ENCODE measurements at regions not wholly inside any gene's neighbourhood (a gene's known extent, or its start where the extent isn't known, plus 50 kb on each side); places are given as distances from the start of the nearest gene placed in this dataset.

DNA sequence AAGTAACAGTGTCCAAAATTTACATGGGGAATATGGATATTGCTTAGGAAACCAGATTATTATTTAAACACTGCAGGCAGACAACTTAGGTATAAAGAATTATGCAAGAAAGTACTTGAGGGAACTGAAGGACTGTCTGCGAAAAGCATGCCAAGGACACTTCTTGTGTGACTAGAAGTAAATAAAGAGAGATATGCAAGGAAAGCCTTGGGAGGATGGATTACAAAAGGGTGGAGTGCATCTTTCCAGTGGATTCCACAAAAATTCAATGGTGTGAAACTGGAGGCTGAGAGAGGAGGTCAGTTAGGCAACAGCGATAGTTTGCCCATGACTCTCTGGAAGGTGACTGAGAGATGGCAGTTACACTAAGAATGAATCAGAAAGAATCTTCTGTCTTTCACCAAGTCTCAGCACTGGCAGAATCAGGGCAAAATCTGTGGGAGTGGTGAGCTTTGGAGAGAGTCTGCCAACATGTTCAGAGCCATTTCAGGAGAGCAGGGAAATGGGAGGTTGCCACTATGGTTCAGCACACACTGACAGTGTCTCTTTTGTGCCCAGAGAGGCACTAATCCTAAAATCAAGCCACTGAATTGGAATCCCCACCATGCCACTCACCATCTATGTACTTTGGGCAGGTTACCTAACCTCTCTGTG, 331.6 kb downstream of the BMPER start:
- DNase-seq (no peak), ATAC-seq (no peak)
- no peaks in the 10 kb centered on the region for H3K27me3 Mint-ChIP-seq (ENCODE audit: low read depth)
- no peaks in the 10 kb centered on the region for H3K9me3 Mint-ChIP-seq (ENCODE audit: insufficient read depth)
- H3K27ac Mint-ChIP-seq: no peak overlapping the region
- H3K4me1 Mint-ChIP-seq (ENCODE audit: low read depth): no peaks in the 10 kb centered on the region
- POLR2A ChIA-PET: no interaction called here
- no peaks in the 10 kb centered on the region for H3K36me3 Mint-ChIP-seq (ENCODE audit: low read depth)
- H3K4me3 Mint-ChIP-seq: no peak overlapping the region
- CTCF ChIA-PET: no interaction called here

DNA sequence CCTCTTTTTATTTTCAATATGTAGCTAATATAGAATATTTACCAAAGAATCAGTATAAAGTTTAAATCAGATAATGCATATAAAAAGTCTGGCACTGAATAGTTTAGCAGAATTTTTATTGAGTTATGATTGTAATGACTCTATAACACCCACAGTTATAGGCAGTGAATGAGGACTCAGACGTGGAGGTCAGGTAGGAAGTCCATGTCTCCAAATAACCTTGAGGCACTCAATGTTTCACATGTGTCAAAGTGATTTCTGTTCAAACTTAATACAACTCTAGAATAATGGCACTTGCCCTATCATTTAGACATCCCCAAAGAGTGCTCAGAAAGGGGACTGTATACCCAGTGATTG, 332.1 kb downstream of the BMPER start:
- ATAC-seq (no peak), DNase-seq (no peak)
- ChIA-PET POLR2A (no interaction called here), CTCF (no interaction called here)
- Mint-ChIP-seq H3K27me3 (ENCODE audit: low read depth) (no peaks in the 10 kb centered on the region), H3K36me3 (ENCODE audit: low read depth) (no peaks in the 10 kb centered on the region), H3K4me3 (no peak overlapping the region), H3K4me1 (ENCODE audit: low read depth) (no peaks in the 10 kb centered on the region), H3K9me3 (ENCODE audit: insufficient read depth) (no peaks in the 10 kb centered on the region), H3K27ac (no peak overlapping the region)

DNA sequence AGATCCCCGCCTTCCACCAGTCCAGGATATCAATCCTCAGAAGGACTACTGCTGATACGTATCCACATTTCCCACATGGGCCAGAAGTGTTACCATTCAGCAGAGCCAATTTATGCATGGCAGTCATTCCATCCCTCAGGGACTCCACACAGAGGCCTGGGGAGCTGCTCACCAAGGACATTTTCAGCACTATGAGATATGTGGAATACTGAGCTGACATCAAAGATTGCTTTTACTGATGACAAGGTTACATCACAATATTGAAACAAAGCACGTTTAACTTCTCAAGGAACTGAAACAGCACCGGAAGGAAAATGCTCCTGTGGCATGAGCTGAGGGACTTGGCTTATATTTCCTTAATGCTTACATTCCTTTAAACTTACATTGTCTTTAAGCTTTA, 335.1 kb downstream of the BMPER start:
- no peaks in the 10 kb centered on the region for H3K27me3 Mint-ChIP-seq (ENCODE audit: low read depth)
- DNase-seq: no peak
- H3K27ac Mint-ChIP-seq: no peak overlapping the region
- ChIA-PET POLR2A (no interaction called here), CTCF (no interaction called here)
- H3K4me3 Mint-ChIP-seq: no peak overlapping the region
- no peaks in the 10 kb centered on the region for H3K4me1 Mint-ChIP-seq (ENCODE audit: low read depth)
- no peak for ATAC-seq
- no peaks in the 10 kb centered on the region for H3K9me3 Mint-ChIP-seq (ENCODE audit: insufficient read depth)
- H3K36me3 Mint-ChIP-seq (ENCODE audit: low read depth): no peaks in the 10 kb centered on the region

DNA sequence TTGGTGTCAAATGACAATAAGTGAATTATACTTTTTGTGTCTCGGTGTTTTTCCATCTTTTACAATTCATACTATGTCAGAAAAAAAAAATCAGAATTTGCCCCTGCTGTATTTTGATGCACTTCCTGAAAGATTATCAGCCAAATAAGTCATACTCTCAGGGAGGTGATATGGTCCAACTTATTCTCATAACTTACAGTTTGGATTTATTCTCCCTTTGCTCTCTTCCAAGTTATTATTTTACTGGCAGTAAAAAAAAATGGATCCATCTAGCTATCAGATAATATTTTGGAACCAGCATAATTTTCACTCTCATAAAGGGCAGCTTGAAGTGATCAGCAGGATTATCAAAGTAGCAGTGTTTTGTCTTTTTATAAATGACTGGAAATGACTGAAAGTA, 337.1 kb downstream of the BMPER start:
- Mint-ChIP-seq H3K36me3 (ENCODE audit: low read depth) (no peaks in the 10 kb centered on the region), H3K27me3 (ENCODE audit: low read depth) (no peaks in the 10 kb centered on the region), H3K4me1 (ENCODE audit: low read depth) (no peaks in the 10 kb centered on the region), H3K27ac (no peak overlapping the region), H3K9me3 (ENCODE audit: insufficient read depth) (no peaks in the 10 kb centered on the region), H3K4me3 (no peak overlapping the region)
- POLR2A ChIA-PET: no interaction called here
- CTCF ChIA-PET: no interaction called here
- ATAC-seq: no peak
- DNase-seq: no peak

DNA sequence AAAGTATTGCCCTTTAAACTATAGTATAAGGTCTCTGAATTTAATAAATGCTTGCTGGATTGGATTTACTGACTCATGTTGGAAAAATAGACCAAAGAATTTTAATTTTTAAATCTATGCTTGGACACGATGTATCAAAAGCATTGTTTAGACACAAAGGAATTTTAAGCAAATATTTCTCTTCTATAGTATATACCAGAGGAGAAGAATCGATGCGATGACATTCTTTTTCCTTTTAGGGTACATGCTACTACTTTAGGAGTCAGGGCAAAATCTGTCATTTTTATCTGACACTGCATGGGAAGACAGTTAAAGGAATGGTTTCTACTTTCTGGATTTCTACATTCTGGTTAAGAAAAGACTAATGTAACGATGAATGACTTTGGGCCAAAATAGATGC, 339.9 kb downstream of the BMPER start:
- ATAC-seq (no peak), DNase-seq (no peak)
- POLR2A ChIA-PET: no interaction called here
- no peak overlapping the region for H3K27ac Mint-ChIP-seq
- H3K4me1 Mint-ChIP-seq (ENCODE audit: low read depth): no peaks in the 10 kb centered on the region
- no peaks in the 10 kb centered on the region for H3K9me3 Mint-ChIP-seq (ENCODE audit: insufficient read depth)
- no peak overlapping the region for H3K4me3 Mint-ChIP-seq
- CTCF ChIA-PET: no interaction called here
- no peaks in the 10 kb centered on the region for H3K27me3 Mint-ChIP-seq (ENCODE audit: low read depth)
- no peaks in the 10 kb centered on the region for H3K36me3 Mint-ChIP-seq (ENCODE audit: low read depth)

DNA sequence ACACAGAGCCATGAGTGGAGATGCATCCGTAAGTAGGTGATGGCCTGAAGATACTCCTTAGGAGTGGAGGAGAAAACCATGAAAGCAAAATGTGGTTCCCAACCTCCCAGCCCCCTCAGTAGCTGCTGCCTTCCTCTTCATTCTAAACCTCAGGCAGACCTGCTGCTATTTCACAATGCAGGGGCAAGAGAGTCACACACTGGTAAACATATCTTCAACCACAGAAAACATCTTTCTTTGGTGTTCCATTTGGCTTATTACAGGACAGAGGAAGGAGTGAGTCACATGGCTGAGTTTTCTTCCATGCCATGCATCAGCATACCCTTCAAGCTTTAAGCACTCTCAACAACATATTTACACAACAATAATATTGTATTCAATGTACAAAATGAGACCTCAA, 342.1 kb downstream of the BMPER start:
- no peaks in the 10 kb centered on the region for H3K4me1 Mint-ChIP-seq (ENCODE audit: low read depth)
- H3K9me3 Mint-ChIP-seq (ENCODE audit: insufficient read depth): no peaks in the 10 kb centered on the region
- H3K27ac Mint-ChIP-seq: no peak overlapping the region
- ChIA-PET POLR2A (no interaction called here), CTCF (no interaction called here)
- H3K27me3 Mint-ChIP-seq (ENCODE audit: low read depth): no peaks in the 10 kb centered on the region
- ATAC-seq: no peak
- H3K4me3 Mint-ChIP-seq: no peak overlapping the region
- DNase-seq: no peak
- no peaks in the 10 kb centered on the region for H3K36me3 Mint-ChIP-seq (ENCODE audit: low read depth)

DNA sequence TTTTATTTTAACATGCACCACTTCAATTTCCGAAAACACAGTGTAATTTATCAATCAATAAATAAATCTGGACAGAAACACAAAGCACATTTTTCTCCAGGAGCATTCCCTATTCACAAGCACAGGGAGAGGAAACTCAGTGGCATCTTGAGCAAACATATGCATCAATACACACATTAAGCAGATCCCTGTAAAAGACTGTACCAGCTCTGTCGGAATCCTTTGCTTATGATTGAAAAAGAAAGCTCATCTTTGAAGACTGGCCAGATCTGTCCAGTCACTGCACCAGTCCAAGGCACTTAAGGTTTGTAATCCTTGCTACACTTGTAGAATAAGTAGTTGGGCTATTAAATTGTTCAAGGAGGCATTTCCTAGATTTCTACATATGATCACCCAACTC, 343.9 kb downstream of the BMPER start:
- no peaks in the 10 kb centered on the region for H3K4me1 Mint-ChIP-seq (ENCODE audit: low read depth)
- no peaks in the 10 kb centered on the region for H3K27me3 Mint-ChIP-seq (ENCODE audit: low read depth)
- H3K4me3 Mint-ChIP-seq: no peak overlapping the region
- ChIA-PET POLR2A (no interaction called here), CTCF (no interaction called here)
- no peak for ATAC-seq
- H3K36me3 Mint-ChIP-seq (ENCODE audit: low read depth): no peaks in the 10 kb centered on the region
- H3K9me3 Mint-ChIP-seq (ENCODE audit: insufficient read depth): no peaks in the 10 kb centered on the region
- no peak for DNase-seq
- no peak overlapping the region for H3K27ac Mint-ChIP-seq

DNA sequence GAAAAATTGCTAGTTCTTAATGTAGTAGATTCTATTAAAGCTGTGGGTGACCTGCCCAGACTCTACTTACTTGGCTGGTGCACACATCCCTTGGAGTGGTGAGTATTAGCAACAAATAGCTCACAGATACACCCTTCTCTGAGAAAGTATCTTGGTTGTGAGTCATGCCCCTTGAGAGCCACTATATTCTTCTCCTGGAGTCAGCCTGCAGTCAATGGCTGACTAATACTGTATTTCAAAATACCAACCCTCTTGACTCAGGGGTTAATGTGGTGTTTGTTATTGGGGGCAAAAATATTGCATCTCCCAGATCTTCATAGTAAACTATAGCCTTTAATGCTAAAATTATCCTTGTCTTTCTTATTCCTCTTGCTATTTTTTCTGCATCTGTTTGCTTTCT, 354.9 kb downstream of the BMPER start:
- no peaks in the 10 kb centered on the region for H3K27me3 Mint-ChIP-seq (ENCODE audit: low read depth)
- no peak for DNase-seq
- no peak overlapping the region for H3K27ac Mint-ChIP-seq
- no peak overlapping the region for H3K4me3 Mint-ChIP-seq
- CTCF ChIA-PET: no interaction called here
- H3K9me3 Mint-ChIP-seq (ENCODE audit: insufficient read depth): peaks cover 10% of the 10 kb centered on the region
- ATAC-seq: no peak
- POLR2A ChIA-PET: no interaction called here
- no peaks in the 10 kb centered on the region for H3K4me1 Mint-ChIP-seq (ENCODE audit: low read depth)
- H3K36me3 Mint-ChIP-seq (ENCODE audit: low read depth): no peaks in the 10 kb centered on the region

DNA sequence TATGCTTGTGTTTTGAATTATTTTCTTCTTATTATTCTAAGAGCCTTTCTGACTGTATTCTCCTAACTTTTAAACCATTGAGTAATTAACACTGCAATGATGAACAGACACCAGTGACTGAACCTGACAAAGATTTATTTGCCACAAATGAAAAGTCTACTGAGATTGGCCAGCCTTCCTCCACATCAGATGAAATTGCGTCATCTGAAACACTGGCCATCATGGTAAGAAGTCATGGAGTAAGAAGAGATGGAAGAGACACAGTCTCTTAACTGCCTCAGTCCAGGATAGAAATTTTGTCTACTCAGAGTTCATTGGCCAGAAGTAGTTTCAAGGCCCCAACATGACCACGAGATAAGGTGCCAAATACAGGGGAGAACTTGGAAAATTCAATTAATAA, 357.8 kb downstream of the BMPER start:
- Mint-ChIP-seq H3K4me3 (no peak overlapping the region), H3K27me3 (ENCODE audit: low read depth) (no peaks in the 10 kb centered on the region), H3K27ac (no peak overlapping the region), H3K9me3 (ENCODE audit: insufficient read depth) (peaks cover 10% of the 10 kb centered on the region), H3K36me3 (ENCODE audit: low read depth) (no peaks in the 10 kb centered on the region), H3K4me1 (ENCODE audit: low read depth) (no peaks in the 10 kb centered on the region)
- POLR2A ChIA-PET: no interaction called here
- CTCF ChIA-PET: no interaction called here
- ATAC-seq (no peak), DNase-seq (no peak)

DNA sequence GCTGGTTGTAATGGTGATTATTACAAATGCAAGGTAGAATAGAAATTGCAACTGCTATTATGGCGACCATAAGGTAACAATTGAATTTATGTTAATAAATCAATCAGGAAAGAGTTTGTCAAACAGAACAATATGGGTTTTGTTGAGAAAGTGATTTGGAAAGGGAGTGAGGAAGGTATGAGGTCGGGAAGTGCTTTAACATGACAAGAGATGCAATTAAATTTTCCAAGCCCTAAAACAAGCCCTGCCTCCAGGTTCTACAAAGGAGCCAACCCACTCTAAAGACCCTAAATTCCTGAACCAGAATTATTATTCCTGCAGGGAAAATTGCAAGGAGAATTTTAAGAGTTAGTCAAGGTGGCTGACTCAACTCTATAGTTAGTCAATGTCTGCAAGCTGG, 363.7 kb downstream of the BMPER start:
- H3K4me1 Mint-ChIP-seq (ENCODE audit: low read depth): no peaks in the 10 kb centered on the region
- H3K27me3 Mint-ChIP-seq (ENCODE audit: low read depth): no peaks in the 10 kb centered on the region
- ATAC-seq (no peak), DNase-seq (no peak)
- no peak overlapping the region for H3K27ac Mint-ChIP-seq
- ChIA-PET POLR2A (no interaction called here), CTCF (no interaction called here)
- no peak overlapping the region for H3K4me3 Mint-ChIP-seq
- no peaks in the 10 kb centered on the region for H3K36me3 Mint-ChIP-seq (ENCODE audit: low read depth)
- H3K9me3 Mint-ChIP-seq (ENCODE audit: insufficient read depth): no peaks in the 10 kb centered on the region

DNA sequence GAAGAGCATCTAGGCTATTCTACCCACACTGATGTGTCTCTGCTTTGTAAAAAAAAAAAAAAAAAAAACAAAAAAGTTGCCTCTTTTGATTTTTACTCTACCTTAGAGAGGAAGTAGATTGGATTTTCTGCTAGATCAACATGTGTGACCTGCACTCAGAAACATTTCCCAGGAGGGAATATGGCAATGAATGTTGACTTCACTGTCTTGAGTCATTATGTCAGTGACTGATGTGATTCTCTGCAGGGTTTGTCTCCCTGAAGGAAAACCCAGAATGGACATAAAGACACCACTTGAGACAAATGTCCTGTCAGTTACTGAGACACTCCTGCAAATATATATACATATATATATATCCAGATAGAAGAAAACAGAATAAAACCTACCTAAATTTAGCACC, 370.3 kb downstream of the BMPER start:
- H3K4me1 Mint-ChIP-seq (ENCODE audit: low read depth): peaks cover 9% of the 10 kb centered on the region
- no peaks in the 10 kb centered on the region for H3K27me3 Mint-ChIP-seq (ENCODE audit: low read depth)
- ATAC-seq: no peak
- no peak overlapping the region for H3K4me3 Mint-ChIP-seq
- H3K9me3 Mint-ChIP-seq (ENCODE audit: insufficient read depth): no peaks in the 10 kb centered on the region
- DNase-seq: no peak
- no peak overlapping the region for H3K27ac Mint-ChIP-seq
- CTCF ChIA-PET: no interaction called here
- POLR2A ChIA-PET: no interaction called here
- no peaks in the 10 kb centered on the region for H3K36me3 Mint-ChIP-seq (ENCODE audit: low read depth)

DNA sequence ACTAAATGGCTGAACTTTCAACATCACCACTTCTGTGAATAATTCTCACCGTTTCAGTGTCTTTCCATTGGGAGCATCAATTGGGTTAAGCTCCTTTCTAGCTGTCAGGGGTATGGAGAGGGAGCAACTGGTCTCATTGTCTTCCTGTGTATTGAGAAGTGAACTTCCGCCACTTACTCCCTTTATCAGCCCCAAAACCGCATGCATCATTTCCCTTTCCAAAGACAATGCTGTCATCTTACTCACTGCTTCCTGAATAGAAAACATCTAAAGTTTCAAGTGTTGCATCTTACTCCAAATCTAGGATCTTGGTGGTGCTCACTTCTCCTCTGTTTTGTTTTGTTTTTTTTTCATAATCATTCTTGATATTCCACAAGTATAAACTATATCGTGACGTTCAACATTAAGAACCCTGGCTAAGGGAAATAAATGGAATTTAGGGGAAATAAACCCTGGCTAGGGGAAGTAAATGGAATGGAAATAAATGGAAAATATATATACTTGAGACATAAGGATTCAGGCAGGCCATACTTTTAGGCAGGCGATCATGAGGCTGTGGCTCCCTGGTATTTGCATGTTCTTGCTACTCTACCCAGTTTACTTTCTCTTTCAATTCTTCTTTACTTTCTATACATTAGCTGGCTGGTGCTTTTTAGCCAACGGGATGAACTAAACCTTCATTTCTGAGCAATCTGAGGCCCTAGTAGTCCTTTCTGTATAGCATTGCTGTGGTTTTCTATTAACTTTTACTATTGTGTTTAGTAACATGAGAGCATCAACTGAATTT, 371.9 kb downstream of the BMPER start:
- no peak overlapping the region for H3K4me3 Mint-ChIP-seq
- POLR2A ChIA-PET: no interaction called here
- H3K36me3 Mint-ChIP-seq (ENCODE audit: low read depth): no peaks in the 10 kb centered on the region
- H3K27me3 Mint-ChIP-seq (ENCODE audit: low read depth): no peaks in the 10 kb centered on the region
- H3K27ac Mint-ChIP-seq: peak overlapping the region; percentile 13
- CTCF ChIA-PET: no interaction called here
- ATAC-seq (no peak), DNase-seq (no peak)
- H3K4me1 Mint-ChIP-seq (ENCODE audit: low read depth): peaks cover 9% of the 10 kb centered on the region
- no peaks in the 10 kb centered on the region for H3K9me3 Mint-ChIP-seq (ENCODE audit: insufficient read depth)

DNA sequence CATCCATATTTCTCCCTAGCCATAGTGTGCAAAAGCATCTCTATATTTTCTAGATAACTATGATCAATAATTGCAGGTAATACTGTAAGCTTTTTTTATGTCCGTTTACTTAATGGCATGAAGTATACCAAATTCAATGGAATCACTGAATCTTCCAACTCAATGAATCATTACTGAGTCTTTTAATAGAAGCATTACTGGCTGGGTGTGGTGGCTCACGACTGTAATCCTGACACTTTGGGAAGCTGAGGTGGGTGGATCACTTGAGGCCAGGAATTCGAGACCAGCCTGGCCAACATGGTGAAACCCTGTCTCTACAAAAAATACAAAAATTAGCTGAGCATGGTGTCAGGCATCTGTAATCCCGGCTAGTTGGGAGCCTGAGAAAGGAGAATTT, 372.5 kb downstream of the BMPER start:
- no peak for ATAC-seq
- Mint-ChIP-seq H3K4me1 (ENCODE audit: low read depth) (peaks cover 9% of the 10 kb centered on the region), H3K4me3 (no peak overlapping the region), H3K27ac (no peak overlapping the region), H3K36me3 (ENCODE audit: low read depth) (no peaks in the 10 kb centered on the region), H3K27me3 (ENCODE audit: low read depth) (no peaks in the 10 kb centered on the region), H3K9me3 (ENCODE audit: insufficient read depth) (no peaks in the 10 kb centered on the region)
- no peak for DNase-seq
- POLR2A ChIA-PET: no interaction called here
- CTCF ChIA-PET: no interaction called here
